Hematopoietic multipotent progenitor cell treated with erythropoietin and hydrocortisone succinate and interleukin-3 and kit ligand, for 4 days (in vitro differentiated cells): ENCODE measurements at regions not wholly inside any gene's neighbourhood (a gene's known extent, or its start where the extent isn't known, plus 50 kb on each side); places are given as distances from the start of the nearest gene placed in this dataset.

Experiments
- DNase-seq: peaks from one replicate; pipeline ENCODE4 v3.0.0-alpha.2; 2015

GRCh38 chr7:46146454-46147255 is 225.6 kb upstream of the IGFBP3 start:
- no peak for DNase-seq

GRCh38 chr7:46145412-46145811 is 224.3 kb upstream of the IGFBP3 start:
- no peak for DNase-seq

- no peak for DNase-seq
Measured at GRCh38 chr7:46143949-46144917, 223.2 kb upstream of the IGFBP3 start.

GRCh38 chr7:46143421-46143820 is 222.3 kb upstream of the IGFBP3 start:
- DNase-seq, result no peak

GRCh38 chr7:46139079-46139478 is 218.0 kb upstream of the IGFBP3 start:
- no peak for DNase-seq

- no peak for DNase-seq
Measured at GRCh38 chr7:46137725-46138124, 216.7 kb upstream of the IGFBP3 start.

- no peak for DNase-seq
Measured at GRCh38 chr7:46135557-46135956, 214.5 kb upstream of the IGFBP3 start.

GRCh38 chr7:46134795-46135194 is 213.7 kb upstream of the IGFBP3 start:
- DNase-seq, result no peak

- no peak for DNase-seq
Measured at GRCh38 chr7:46134385-46134784, 213.3 kb upstream of the IGFBP3 start.

GRCh38 chr7:46133751-46134150 is 212.7 kb upstream of the IGFBP3 start:
- DNase-seq, result no peak

GRCh38 chr7:46133072-46133471 is 212.0 kb upstream of the IGFBP3 start:
- DNase-seq, result no peak

- DNase-seq, result no peak
Measured at GRCh38 chr7:46131916-46132795, 211.1 kb upstream of the IGFBP3 start.

- no peak for DNase-seq
Measured at GRCh38 chr7:46129831-46130230, 208.8 kb upstream of the IGFBP3 start.

- DNase-seq, result no peak
Measured at GRCh38 chr7:46127814-46128213, 206.7 kb upstream of the IGFBP3 start.

GRCh38 chr7:46126675-46127300 is 205.7 kb upstream of the IGFBP3 start:
- DNase-seq, result no peak

- DNase-seq, result no peak
Measured at GRCh38 chr7:46123756-46124343, 202.8 kb upstream of the IGFBP3 start.

GRCh38 chr7:46115410-46115809 is 194.3 kb upstream of the IGFBP3 start:
- DNase-seq, result no peak

GRCh38 chr7:46109437-46109836 is 188.4 kb upstream of the IGFBP3 start:
- DNase-seq, result no peak

GRCh38 chr7:46108272-46108671 is 187.2 kb upstream of the IGFBP3 start:
- DNase-seq, result no peak

GRCh38 chr7:46107610-46108217 is 186.6 kb upstream of the IGFBP3 start:
- no peak for DNase-seq

GRCh38 chr7:46100521-46100920 is 179.4 kb upstream of the IGFBP3 start:
- no peak for DNase-seq

GRCh38 chr7:46099076-46099475 is 178.0 kb upstream of the IGFBP3 start:
- no peak for DNase-seq
